Ovary (tissue), 3 donors: ENCODE measurements at regions not wholly inside any gene's neighbourhood (a gene's known extent, or its start where the extent isn't known, plus 50 kb on each side); places are given as distances from the start of the nearest gene placed in this dataset.

Experiments used
- EP300 ChIP-seq: sonication (generic); formaldehyde crosslinking; IDR thresholded peaks from one replicate; pipeline ENCODE4 v1.6.1; 2017; ENCODE audit warnings: antibody characterized with exemption
- POLR2A ChIP-seq: fragments of 450-650 bp; IDR thresholded peaks from one replicate; pipeline ENCODE4 v1.6.1; 2017; ENCODE audit warnings: antibody characterized with exemption, mild to moderate bottlenecking, moderate library complexity
- TF ChIP-seq, protein P1 (sequence below), 3 donors: fragments of 450-650 bp in 2 of 3; fragments of 200-600 bp in 1 of 3; IDR thresholded peaks; one replicate each; pipeline versions ENCODE4 v1.5.1 to v1.8.0; 2016 to 2022; ENCODE audit warnings: antibody characterized with exemption in 3 of 3, mild to moderate bottlenecking in 1 of 3
- donor health status: DM: no; HTN: no; CAD: no.

- TF ChIP-seq, protein P1, sequence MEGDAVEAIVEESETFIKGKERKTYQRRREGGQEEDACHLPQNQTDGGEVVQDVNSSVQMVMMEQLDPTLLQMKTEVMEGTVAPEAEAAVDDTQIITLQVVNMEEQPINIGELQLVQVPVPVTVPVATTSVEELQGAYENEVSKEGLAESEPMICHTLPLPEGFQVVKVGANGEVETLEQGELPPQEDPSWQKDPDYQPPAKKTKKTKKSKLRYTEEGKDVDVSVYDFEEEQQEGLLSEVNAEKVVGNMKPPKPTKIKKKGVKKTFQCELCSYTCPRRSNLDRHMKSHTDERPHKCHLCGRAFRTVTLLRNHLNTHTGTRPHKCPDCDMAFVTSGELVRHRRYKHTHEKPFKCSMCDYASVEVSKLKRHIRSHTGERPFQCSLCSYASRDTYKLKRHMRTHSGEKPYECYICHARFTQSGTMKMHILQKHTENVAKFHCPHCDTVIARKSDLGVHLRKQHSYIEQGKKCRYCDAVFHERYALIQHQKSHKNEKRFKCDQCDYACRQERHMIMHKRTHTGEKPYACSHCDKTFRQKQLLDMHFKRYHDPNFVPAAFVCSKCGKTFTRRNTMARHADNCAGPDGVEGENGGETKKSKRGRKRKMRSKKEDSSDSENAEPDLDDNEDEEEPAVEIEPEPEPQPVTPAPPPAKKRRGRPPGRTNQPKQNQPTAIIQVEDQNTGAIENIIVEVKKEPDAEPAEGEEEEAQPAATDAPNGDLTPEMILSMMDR (IDR thresholded peaks at IDR 0.05), result no peak
- TF ChIP-seq POLR2A, result no peak
- TF ChIP-seq EP300, result no peak
These were observed 175.2 kb upstream of the TET2 start for GRCh38 chr4:104971462-104971861.
